T-cell (primary cell): ENCODE measurements at regions not wholly inside any gene's neighbourhood (a gene's known extent, or its start where the extent isn't known, plus 50 kb on each side); places are given as distances from the start of the nearest gene placed in this dataset.

ENCODE experiments used
- ATAC-seq, 4 experiments: fragments of 200-7000 bp in 3 of 4; fragments of 150-1000 bp in 1 of 4; cut with Tn5 transposase; replicated peaks in 1 of 4; 1 replicate in 3 of 4; 2 replicates in 1 of 4; pipeline ENCODE4 v1.10.0; 2021; ENCODE audit warnings: moderate library complexity in 3 of 4, mild to moderate bottlenecking in 2 of 4, moderate number of reproducible peaks in 1 of 4
- CTCF ChIA-PET, 2 donors: fragments of 300-600 bp; sonication (Branson Sonifier 250); formaldehyde crosslinking; loops; one replicate each; lab custom pipeline; 2022; ENCODE audit warnings: antibody characterized with exemption in 2 of 2; lab: Charles Lee
- POLR2A ChIA-PET, 2 donors: fragments of 300-600 bp; sonication (Branson Sonifier 250); formaldehyde crosslinking; loops; one replicate each; lab custom pipeline; 2022; ENCODE audit warnings: antibody characterized with exemption in 2 of 2; lab: Charles Lee
- DNase-seq, 35 experiments: peaks; one replicate each; pipeline versions ENCODE4 v3.0.0 to v3.0.0-alpha.2; 2013 to 2023
- H3K27ac ChIP-seq: one replicate; pipeline ENCODE4 v1.5.1; 2013; ENCODE audit warnings: low read length
- H3K27me3 ChIP-seq, 2 experiments: replicated peaks in 1 of 2; 1 replicate in 1 of 2; 2 replicates in 1 of 2; pipeline versions ENCODE4 v1.6.1 to v1.7.0; 2013; ENCODE audit warnings: low read length in 1 of 2, mixed read lengths in 1 of 2; ENCODE audit not compliant: control insufficient read depth in 2 of 2, insufficient read depth in 2 of 2; ENCODE audit errors: extremely low read depth in 1 of 2
- H3K36me3 ChIP-seq, 2 donors: 1 replicate in 1 of 2; 2 replicates in 1 of 2; pipeline versions ENCODE4 v1.6.1 to v1.7.0; 2013; ENCODE audit warnings: low read length in 1 of 2; ENCODE audit not compliant: control insufficient read depth in 2 of 2, insufficient read depth in 1 of 2; ENCODE audit errors: extremely low read depth in 1 of 2
- H3K4me1 ChIP-seq, 2 experiments: 1 replicate in 1 of 2; 2 replicates in 1 of 2; pipeline versions ENCODE4 v1.6.1 to v1.7.0; 2013; ENCODE audit warnings: low read length in 2 of 2, mixed read lengths in 1 of 2; ENCODE audit not compliant: insufficient read depth in 2 of 2, control insufficient read depth in 1 of 2; ENCODE audit errors: extremely low read depth in 1 of 2
- H3K4me3 ChIP-seq, 2 donors: 1 replicate in 1 of 2; 2 replicates in 1 of 2; pipeline versions ENCODE4 v1.5.1 to v1.7.0; 2013; ENCODE audit warnings: mild to moderate bottlenecking in 2 of 2, low read length in 1 of 2, moderate library complexity in 1 of 2; ENCODE audit not compliant: control insufficient read depth in 1 of 2; ENCODE audit errors: extremely low read depth in 1 of 2
- H3K9me3 ChIP-seq: 2 replicates; pipeline ENCODE4 v1.7.0; 2013
- H3K27ac Mint-ChIP-seq, 2 donors: one replicate each; pipeline ENCODE4 v1.8.0; 2020 to 2021; ENCODE audit warnings: mild to moderate bottlenecking in 2 of 2, mixed read lengths in 2 of 2
- H3K27me3 Mint-ChIP-seq, 2 donors: one replicate each; pipeline ENCODE4 v1.8.0; 2021 to 2022; ENCODE audit warnings: mixed read lengths in 2 of 2
- H3K36me3 Mint-ChIP-seq: one replicate; pipeline ENCODE4 v1.8.0; 2021; ENCODE audit warnings: mixed read lengths
- H3K4me1 Mint-ChIP-seq, 3 donors: one replicate each; pipeline ENCODE4 v1.8.0; 2020 to 2022; ENCODE audit warnings: mixed read lengths in 3 of 3, mild to moderate bottlenecking in 1 of 3
- H3K4me3 Mint-ChIP-seq, 3 donors: one replicate each; pipeline ENCODE4 v1.8.0; 2020 to 2022; ENCODE audit warnings: mild to moderate bottlenecking in 3 of 3, mixed read lengths in 3 of 3, moderate library complexity in 3 of 3
- H3K9me3 Mint-ChIP-seq, 3 donors: one replicate each; pipeline ENCODE4 v1.8.0; 2020 to 2022; ENCODE audit warnings: mixed read lengths in 3 of 3
- WGBS: methylation state at CpG from one replicate; pipeline ENCODE4 v1.1.5; 2013; ENCODE audit warnings: missing lambda C conversion rate; ENCODE audit not compliant: insufficient coverage; 5-methylcytosine and 5-hydroxymethylcytosine counted together

- WGBS: no CpG with 5 or more reads among the region's 9 CpGs
- Histone ChIP-seq H3K27ac (peak overlapping the region; percentile 58), H3K27me3 (no peaks in the 10 kb centered on the region), H3K36me3 (no peaks in the 10 kb centered on the region), H3K9me3 (no peaks in the 10 kb centered on the region), H3K4me3 (no peak overlapping the region), H3K4me1 (peaks cover 0 to 12% of the 10 kb centered on the region in 2 experiments)
- Mint-ChIP-seq H3K9me3 (peaks cover 0 to 4% (median 0%) of the 10 kb centered on the region in 3 donors), H3K27me3 (no peaks in the 10 kb centered on the region), H3K4me1 (peaks cover 28 to 48% (median 35%) of the 10 kb centered on the region in 3 donors), H3K27ac (peak overlapping the region; percentile 84), H3K4me3 (peak overlapping the region in 2 of 3 donors; percentile 1 to 13), H3K36me3 (peaks cover 3% of the 10 kb centered on the region)
- DNase-seq (peak in 27 of 35 experiments; percentile 0 to 87 (median 25)), ATAC-seq (peak; percentile 64 to 96 (median 80))
- POLR2A ChIA-PET: interaction anchor here in 1 of 2 donors (0.7 kb wide), 1 partner anchor 18 kb away, joined by 13 read pairs; no protein-coding TSS in a partner anchor
- CTCF ChIA-PET: no interaction called here
These were observed 443.9 kb downstream of the FGF9 start for GRCh38 chr13:22114630-22115311.

- no peaks in the 10 kb centered on the region for H3K27me3 Mint-ChIP-seq
- H3K4me1 Mint-ChIP-seq: peaks cover 24 to 29% (median 26%) of the 10 kb centered on the region in 3 donors
- peaks cover 0 to 4% (median 0%) of the 10 kb centered on the region in 3 donors for H3K9me3 Mint-ChIP-seq
- no peaks in the 10 kb centered on the region for H3K36me3 ChIP-seq
- ChIA-PET CTCF (no interaction called here), POLR2A (no interaction called here)
- DNase-seq (no peak), ATAC-seq (no peak)
- H3K4me3 Mint-ChIP-seq: no peak overlapping the region
- H3K36me3 Mint-ChIP-seq: peaks cover 3% of the 10 kb centered on the region
- WGBS: no CpG with 5 or more reads among the region's 3 CpGs
- no peaks in the 10 kb centered on the region for H3K9me3 ChIP-seq
- H3K4me3 ChIP-seq: no peak overlapping the region
- H3K4me1 ChIP-seq: peaks cover 0 to 12% of the 10 kb centered on the region in 2 experiments
- no peak overlapping the region for H3K27ac Mint-ChIP-seq
- H3K27me3 ChIP-seq: no peaks in the 10 kb centered on the region
- no peak overlapping the region for H3K27ac ChIP-seq
These were observed 447.3 kb downstream of the FGF9 start for GRCh38 chr13:22118158-22118557.

GRCh38 chr13:22120646-22121045, 449.8 kb downstream of the FGF9 start:
- Mint-ChIP-seq H3K27ac (no peak overlapping the region), H3K4me1 (peaks cover 2 to 7% (median 4%) of the 10 kb centered on the region in 3 donors), H3K27me3 (no peaks in the 10 kb centered on the region), H3K4me3 (no peak overlapping the region), H3K9me3 (peaks cover 0 to under 1% (median 0%) of the 10 kb centered on the region in 3 donors), H3K36me3 (no peaks in the 10 kb centered on the region)
- H3K4me1 ChIP-seq: no peaks in the 10 kb centered on the region
- H3K9me3 ChIP-seq: no peaks in the 10 kb centered on the region
- H3K27me3 ChIP-seq: no peaks in the 10 kb centered on the region
- CTCF ChIA-PET: no interaction called here
- H3K36me3 ChIP-seq: no peaks in the 10 kb centered on the region
- DNase-seq (no peak), ATAC-seq (no peak)
- POLR2A ChIA-PET: no interaction called here
- 82% methylated on average over 4 of the region's 7 CpGs for WGBS
- no peak overlapping the region for H3K27ac ChIP-seq
- H3K4me3 ChIP-seq: no peak overlapping the region

GRCh38 chr13:22121146-22121739, 450.4 kb downstream of the FGF9 start:
- ChIA-PET CTCF (no interaction called here), POLR2A (no interaction called here)
- no peaks in the 10 kb centered on the region for H3K9me3 Mint-ChIP-seq
- peaks cover 7 to 9% (median 8%) of the 10 kb centered on the region in 3 donors for H3K4me1 Mint-ChIP-seq
- no peak overlapping the region for H3K4me3 Mint-ChIP-seq
- Histone ChIP-seq H3K4me3 (no peak overlapping the region), H3K9me3 (no peaks in the 10 kb centered on the region), H3K36me3 (no peaks in the 10 kb centered on the region), H3K27me3 (no peaks in the 10 kb centered on the region), H3K27ac (no peak overlapping the region), H3K4me1 (no peaks in the 10 kb centered on the region)
- WGBS: 95% methylated on average over 5 of the region's 10 CpGs
- no peaks in the 10 kb centered on the region for H3K36me3 Mint-ChIP-seq
- ATAC-seq (no peak), DNase-seq (no peak)
- no peaks in the 10 kb centered on the region for H3K27me3 Mint-ChIP-seq
- H3K27ac Mint-ChIP-seq: no peak overlapping the region

GRCh38 chr13:22126433-22127021, 455.7 kb downstream of the FGF9 start:
- H3K27me3 Mint-ChIP-seq: no peaks in the 10 kb centered on the region
- peaks cover 14 to 26% (median 18%) of the 10 kb centered on the region in 3 donors for H3K4me1 Mint-ChIP-seq
- WGBS: 0% methylated on average over 1 of the region's 2 CpGs
- Histone ChIP-seq H3K36me3 (no peaks in the 10 kb centered on the region), H3K27me3 (no peaks in the 10 kb centered on the region), H3K4me1 (peaks cover 0 to 3% of the 10 kb centered on the region in 2 experiments), H3K9me3 (no peaks in the 10 kb centered on the region), H3K27ac (no peak overlapping the region), H3K4me3 (no peak overlapping the region)
- ATAC-seq (peak in 1 of 4 experiments; percentile 40), DNase-seq (peak in 1 of 35 experiments; percentile 11)
- H3K9me3 Mint-ChIP-seq: peaks cover 4 to 12% (median 6%) of the 10 kb centered on the region in 3 donors
- POLR2A ChIA-PET: no interaction called here
- H3K4me3 Mint-ChIP-seq: no peak overlapping the region
- no peaks in the 10 kb centered on the region for H3K36me3 Mint-ChIP-seq
- H3K27ac Mint-ChIP-seq: peak overlapping the region in 1 of 2 donors; percentile 71
- CTCF ChIA-PET: interaction anchor here in 1 of 2 donors (0.6 kb wide), 1 partner anchor 479 kb away, joined by 3 read pairs; no protein-coding TSS in a partner anchor

GRCh38 chr13:22127277-22128164, 456.6 kb downstream of the FGF9 start:
- no peak for ATAC-seq
- Histone ChIP-seq H3K27me3 (no peaks in the 10 kb centered on the region), H3K27ac (no peak overlapping the region), H3K4me1 (peaks cover 0 to 3% of the 10 kb centered on the region in 2 experiments), H3K9me3 (no peaks in the 10 kb centered on the region), H3K36me3 (no peaks in the 10 kb centered on the region), H3K4me3 (no peak overlapping the region)
- Mint-ChIP-seq H3K4me3 (no peak overlapping the region), H3K9me3 (peaks cover 4 to 12% (median 6%) of the 10 kb centered on the region in 3 donors), H3K36me3 (no peaks in the 10 kb centered on the region), H3K27me3 (no peaks in the 10 kb centered on the region), H3K4me1 (peaks cover 14 to 26% (median 18%) of the 10 kb centered on the region in 3 donors), H3K27ac (no peak overlapping the region)
- DNase-seq: no peak
- ChIA-PET CTCF (interaction anchor here in 1 of 2 donors (0.6 kb wide), 1 partner anchor 480 kb away, joined by 3 read pairs; no protein-coding TSS in a partner anchor), POLR2A (no interaction called here)
- 72% methylated on average over 2 of the region's 5 CpGs for WGBS
